ENCODE measurements at regions not wholly inside any gene's neighbourhood (a gene's known extent, or its start where the extent isn't known, plus 50 kb on each side); places are given as distances from the start of the nearest gene placed in this dataset.

GRCh38 chr14:44828023-44828422 lies 133.7 kb downstream of the KLHL28 start:
- no peaks in the 10 kb centered on the region for H3K4me1 ChIP-seq
- intact Hi-C loops (cut with micrococcal nuclease): no loop called here
- TF ChIP-seq, protein P1, sequence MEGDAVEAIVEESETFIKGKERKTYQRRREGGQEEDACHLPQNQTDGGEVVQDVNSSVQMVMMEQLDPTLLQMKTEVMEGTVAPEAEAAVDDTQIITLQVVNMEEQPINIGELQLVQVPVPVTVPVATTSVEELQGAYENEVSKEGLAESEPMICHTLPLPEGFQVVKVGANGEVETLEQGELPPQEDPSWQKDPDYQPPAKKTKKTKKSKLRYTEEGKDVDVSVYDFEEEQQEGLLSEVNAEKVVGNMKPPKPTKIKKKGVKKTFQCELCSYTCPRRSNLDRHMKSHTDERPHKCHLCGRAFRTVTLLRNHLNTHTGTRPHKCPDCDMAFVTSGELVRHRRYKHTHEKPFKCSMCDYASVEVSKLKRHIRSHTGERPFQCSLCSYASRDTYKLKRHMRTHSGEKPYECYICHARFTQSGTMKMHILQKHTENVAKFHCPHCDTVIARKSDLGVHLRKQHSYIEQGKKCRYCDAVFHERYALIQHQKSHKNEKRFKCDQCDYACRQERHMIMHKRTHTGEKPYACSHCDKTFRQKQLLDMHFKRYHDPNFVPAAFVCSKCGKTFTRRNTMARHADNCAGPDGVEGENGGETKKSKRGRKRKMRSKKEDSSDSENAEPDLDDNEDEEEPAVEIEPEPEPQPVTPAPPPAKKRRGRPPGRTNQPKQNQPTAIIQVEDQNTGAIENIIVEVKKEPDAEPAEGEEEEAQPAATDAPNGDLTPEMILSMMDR (IDR thresholded peaks at IDR 0.05; ENCODE audit: borderline replicate concordance): no peak

DNA sequence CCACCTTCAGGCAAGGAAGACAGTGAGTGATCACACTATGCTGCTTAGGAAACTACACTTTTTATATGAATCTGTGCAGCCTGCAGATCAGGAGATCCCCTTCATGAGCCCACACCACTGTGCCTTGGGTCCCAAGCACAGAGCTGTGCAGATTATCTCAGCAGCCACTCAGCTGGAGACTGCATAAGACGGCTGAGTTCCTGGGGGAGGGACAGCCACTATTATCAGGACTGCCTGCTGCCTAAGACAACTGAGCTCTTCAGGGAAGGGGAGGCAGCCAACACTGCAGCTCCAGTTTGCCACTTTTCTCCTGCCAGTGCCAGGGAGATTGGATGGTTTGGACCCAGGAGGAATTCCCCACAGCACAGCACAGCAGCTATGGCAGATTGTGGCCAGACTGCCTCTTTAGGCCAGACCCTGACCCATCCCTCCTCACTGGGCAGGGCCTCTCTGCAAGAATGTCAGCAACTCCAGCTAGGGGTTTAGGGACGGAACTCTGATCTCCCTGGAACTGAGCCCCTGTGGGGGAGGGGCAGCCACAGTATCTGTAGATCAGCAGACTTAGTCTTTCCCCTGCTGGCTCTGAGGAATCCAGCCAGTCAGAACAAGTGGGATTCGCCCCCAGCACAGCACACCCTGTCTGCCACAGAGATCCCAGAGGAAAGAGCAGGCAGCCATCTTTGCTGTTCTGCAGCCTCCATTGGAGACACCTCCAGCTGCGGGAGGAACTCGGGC lies 141.3 kb downstream of the KLHL28 start:
- no peaks in the 10 kb centered on the region for H3K4me1 ChIP-seq
- H3K36me3 ChIP-seq: no peaks in the 10 kb centered on the region
- H3K27me3 ChIP-seq (ENCODE audit: low read depth): no peaks in the 10 kb centered on the region
- TF ChIP-seq, protein P1 (IDR thresholded peaks at IDR 0.05; ENCODE audit: borderline replicate concordance): no peak
- H3K9me3 ChIP-seq (replicated peaks): peaks cover 11% of the 10 kb centered on the region
- no peak for DNase-seq
- no peak overlapping the region for H3K27ac ChIP-seq (replicated peaks)
- H3K4me3 ChIP-seq: no peak overlapping the region
- intact Hi-C loops (cut with micrococcal nuclease): no loop called here

More at GRCh38 chr14:44828023-44828422, 133.7 kb downstream of the KLHL28 start:
- Histone ChIP-seq H3K4me3 (no peak overlapping the region), H3K27ac (replicated peaks) (no peak overlapping the region), H3K36me3 (no peaks in the 10 kb centered on the region), H3K9me3 (replicated peaks) (peaks cover 6% of the 10 kb centered on the region), H3K27me3 (ENCODE audit: low read depth) (no peaks in the 10 kb centered on the region)
- DNase-seq: no peak

- Histone ChIP-seq H3K9me3 (replicated peaks) (no peaks in the 10 kb centered on the region), H3K27ac (replicated peaks) (no peak overlapping the region), H3K4me3 (no peak overlapping the region), H3K27me3 (ENCODE audit: low read depth) (no peaks in the 10 kb centered on the region), H3K4me1 (no peaks in the 10 kb centered on the region), H3K36me3 (no peaks in the 10 kb centered on the region)
- TF ChIP-seq, protein P1 (IDR thresholded peaks at IDR 0.05; ENCODE audit: borderline replicate concordance): no peak
- DNase-seq: no peak
- intact Hi-C loops (cut with micrococcal nuclease): no loop called here
Observed at GRCh38 chr14:44814196-44814595, 147.6 kb downstream of the KLHL28 start.

- Histone ChIP-seq H3K4me3 (no peak overlapping the region), H3K27ac (replicated peaks) (no peak overlapping the region), H3K36me3 (no peaks in the 10 kb centered on the region), H3K9me3 (replicated peaks) (no peaks in the 10 kb centered on the region), H3K4me1 (no peaks in the 10 kb centered on the region), H3K27me3 (ENCODE audit: low read depth) (no peaks in the 10 kb centered on the region)
- TF ChIP-seq, protein P1 (IDR thresholded peaks at IDR 0.05; ENCODE audit: borderline replicate concordance): no peak
- no peak for DNase-seq
- intact Hi-C loops (cut with micrococcal nuclease): no loop called here
Observed at GRCh38 chr14:44812672-44813071, 149.1 kb downstream of the KLHL28 start.

- Histone ChIP-seq H3K36me3 (no peaks in the 10 kb centered on the region), H3K27ac (replicated peaks) (no peak overlapping the region), H3K9me3 (replicated peaks) (no peaks in the 10 kb centered on the region), H3K27me3 (ENCODE audit: low read depth) (no peaks in the 10 kb centered on the region), H3K4me1 (no peaks in the 10 kb centered on the region), H3K4me3 (no peak overlapping the region)
- TF ChIP-seq, protein P1 (IDR thresholded peaks at IDR 0.05; ENCODE audit: borderline replicate concordance): no peak
- DNase-seq: no peak
- intact Hi-C loops (cut with micrococcal nuclease): no loop called here
Observed at GRCh38 chr14:44804391-44804790, 157.4 kb downstream of the KLHL28 start.
